Neuronal stem cell (in vitro differentiated cells): ENCODE measurements at regions not wholly inside any gene's neighbourhood (a gene's known extent, or its start where the extent isn't known, plus 50 kb on each side); places are given as distances from the start of the nearest gene placed in this dataset.

Source experiments
- DNase-seq: peaks from one replicate; pipeline ENCODE4 v3.0.0-alpha.2; 2013; ENCODE audit warnings: low spot score
- H2AFZ ChIP-seq: one replicate; pipeline ENCODE4 v1.6.1; 2013; ENCODE audit warnings: mild to moderate bottlenecking, low read length, inconsistent platforms
- H2AK5ac ChIP-seq: 2 replicates; pipeline ENCODE4 v1.6.1; 2013; ENCODE audit warnings: low read depth, mild to moderate bottlenecking, inconsistent platforms, low read length, moderate library complexity, mixed read lengths
- H2BK120ac ChIP-seq: 2 replicates; pipeline ENCODE4 v1.6.1; 2013; ENCODE audit warnings: low read depth, mild to moderate bottlenecking, inconsistent platforms, low read length, moderate library complexity, mixed read lengths
- H2BK12ac ChIP-seq: one replicate; pipeline ENCODE4 v1.6.1; 2013; ENCODE audit warnings: low read length, inconsistent platforms
- H2BK15ac ChIP-seq: 2 replicates; pipeline ENCODE4 v1.6.1; 2013; ENCODE audit warnings: mild to moderate bottlenecking, low read length, inconsistent platforms, mixed read lengths
- H2BK5ac ChIP-seq: one replicate; pipeline ENCODE4 v1.6.1; 2013; ENCODE audit warnings: inconsistent platforms, mild to moderate bottlenecking, low read length, moderate library complexity
- H3K14ac ChIP-seq: one replicate; pipeline ENCODE4 v1.6.1; 2013; ENCODE audit warnings: low read length, inconsistent platforms
- H3K18ac ChIP-seq: 2 replicates; pipeline ENCODE4 v1.6.1; 2013; ENCODE audit warnings: low read length, inconsistent platforms
- H3K23ac ChIP-seq: 2 replicates; pipeline ENCODE4 v1.6.1; 2013; ENCODE audit warnings: low read depth, mild to moderate bottlenecking, mixed read lengths, low read length, inconsistent platforms; ENCODE audit not compliant: poor library complexity
- H3K27ac ChIP-seq: replicated peaks from 3 replicates; pipeline ENCODE4 v1.5.1; 2013; ENCODE audit warnings: low read length, inconsistent platforms
- H3K27me3 ChIP-seq, 3 experiments: 2 replicates each; pipeline ENCODE4 v1.6.1; 2013; ENCODE audit warnings: low read length in 3 of 3, mild to moderate bottlenecking in 2 of 3, inconsistent platforms in 1 of 3, low read depth in 1 of 3, mixed read lengths in 1 of 3, moderate library complexity in 1 of 3; ENCODE audit not compliant: control insufficient read depth in 3 of 3, insufficient read depth in 3 of 3
- H3K36me3 ChIP-seq, 2 donors: replicated peaks in 1 of 2; 2 replicates each; pipeline ENCODE4 v1.6.1; 2013; ENCODE audit warnings: low read length in 2 of 2; ENCODE audit not compliant: control insufficient read depth in 2 of 2, insufficient read depth in 2 of 2
- H3K4ac ChIP-seq: 2 replicates; pipeline ENCODE4 v1.6.1; 2013; ENCODE audit warnings: inconsistent platforms, mild to moderate bottlenecking, low read length, moderate library complexity
- H3K4me1 ChIP-seq, 2 donors: 1 replicate in 1 of 2; 2 replicates in 1 of 2; pipeline ENCODE4 v1.6.1; 2013; ENCODE audit warnings: low read length in 2 of 2, low read depth in 1 of 2; ENCODE audit not compliant: control insufficient read depth in 2 of 2, insufficient read depth in 1 of 2
- H3K4me2 ChIP-seq: one replicate; pipeline ENCODE4 v1.6.1; 2013; ENCODE audit warnings: mild to moderate bottlenecking, low read length, inconsistent platforms; ENCODE audit not compliant: insufficient read depth, poor library complexity, severe bottlenecking
- H3K4me3 ChIP-seq, 2 donors: 2 replicates each; pipeline ENCODE4 v1.5.1; 2013; ENCODE audit warnings: low read length in 2 of 2, mild to moderate bottlenecking in 2 of 2, inconsistent platforms in 1 of 2, moderate library complexity in 1 of 2
- H3K79me1 ChIP-seq: one replicate; pipeline ENCODE4 v1.6.1; 2013; ENCODE audit warnings: low read depth, mild to moderate bottlenecking, inconsistent platforms, low read length, moderate library complexity
- H3K9ac ChIP-seq: one replicate; pipeline ENCODE4 v1.6.1; 2013; ENCODE audit warnings: mild to moderate bottlenecking, low read depth, low read length, inconsistent platforms; ENCODE audit not compliant: poor library complexity
- H3K9me3 ChIP-seq, 2 donors: replicated peaks in 1 of 2; 2 replicates each; pipeline versions ENCODE3 to v1.6.1; 2013; ENCODE audit warnings: low read length in 2 of 2, mild to moderate bottlenecking in 2 of 2, inconsistent platforms in 1 of 2, low read depth in 1 of 2, mixed read lengths in 1 of 2, moderate library complexity in 1 of 2; ENCODE audit not compliant: control insufficient read depth in 2 of 2, insufficient read depth in 1 of 2
- H4K8ac ChIP-seq: one replicate; pipeline ENCODE4 v1.6.1; 2013; ENCODE audit warnings: low read depth, mild to moderate bottlenecking, inconsistent platforms, low read length, moderate library complexity
- H4K91ac ChIP-seq: one replicate; pipeline ENCODE4 v1.6.1; 2013; ENCODE audit warnings: low read length, low read depth, mild to moderate bottlenecking, inconsistent platforms; ENCODE audit not compliant: poor library complexity
- WGBS, 2 donors: extraction: QIAGEN DNeasy Blood & Tissue Kit; methylation state at CpG; one replicate each; pipeline ENCODE4 v1.1.7; 2013; ENCODE audit warnings: missing lambda C conversion rate in 2 of 2, mixed read lengths in 1 of 2; ENCODE audit not compliant: insufficient read length in 2 of 2, insufficient replicate concordance in 1 of 2; ENCODE audit errors: extremely low coverage in 2 of 2; 5-methylcytosine and 5-hydroxymethylcytosine counted together

- Histone ChIP-seq H3K23ac (no peak overlapping the region), H2BK5ac (no peak overlapping the region), H3K9me3 (peaks cover 0 to 3% of the 10 kb centered on the region in 2 donors), H3K27me3 (no peaks in the 10 kb centered on the region), H3K4me3 (no peak overlapping the region), H4K91ac (no peak overlapping the region), H3K27ac (no peak overlapping the region), H2AFZ (no peak overlapping the region), H4K8ac (no peak overlapping the region), H3K4me1 (no peaks in the 10 kb centered on the region), H3K14ac (no peak overlapping the region), H3K4me2 (no peak overlapping the region), H2BK12ac (no peak overlapping the region), H2BK15ac (no peak overlapping the region), H3K4ac (no peak overlapping the region), H3K36me3 (no peaks in the 10 kb centered on the region), H2BK120ac (no peak overlapping the region), H2AK5ac (no peak overlapping the region), H3K79me1 (no peaks in the 10 kb centered on the region), H3K18ac (no peak overlapping the region), H3K9ac (no peak overlapping the region)
- DNase-seq = no peak
- no CpG with 5 or more reads among the region's 2 CpGs for WGBS, 2 donors
Observed at GRCh38 chr9:75775166-75775565, 115.3 kb upstream of the PCSK5 start.

GRCh38 chr9:75775966-75776691 is 114.3 kb upstream of the PCSK5 start:
- Histone ChIP-seq H2BK120ac (no peak overlapping the region), H4K91ac (no peak overlapping the region)
- no CpG with 5 or more reads among the region's 1 CpG for WGBS, 2 donors

GRCh38 chr9:75780185-75780584 is 110.3 kb upstream of the PCSK5 start:
- Histone ChIP-seq H3K4me2 (no peak overlapping the region), H3K9ac (no peak overlapping the region), H2BK120ac (no peak overlapping the region), H3K18ac (no peak overlapping the region), H3K14ac (no peak overlapping the region), H2AFZ (no peak overlapping the region), H4K91ac (no peak overlapping the region), H2BK12ac (no peak overlapping the region), H4K8ac (no peak overlapping the region), H3K27ac (no peak overlapping the region), H2BK5ac (no peak overlapping the region), H3K9me3 (peaks cover 0 to 1% of the 10 kb centered on the region in 2 donors), H2BK15ac (no peak overlapping the region), H3K4me3 (no peak overlapping the region), H3K23ac (no peak overlapping the region), H2AK5ac (no peak overlapping the region), H3K4me1 (no peaks in the 10 kb centered on the region), H3K79me1 (no peaks in the 10 kb centered on the region), H3K36me3 (no peaks in the 10 kb centered on the region), H3K4ac (no peak overlapping the region), H3K27me3 (no peaks in the 10 kb centered on the region)
- DNase-seq = no peak
- WGBS, 2 donors = no CpG with 5 or more reads among the region's 1 CpG

More at GRCh38 chr9:75775966-75776691, 114.3 kb upstream of the PCSK5 start:
- DNase-seq = no peak
- Histone ChIP-seq H3K18ac (no peak overlapping the region), H3K14ac (no peak overlapping the region), H3K4me2 (no peak overlapping the region), H2BK5ac (no peak overlapping the region), H2AK5ac (no peak overlapping the region), H3K36me3 (no peaks in the 10 kb centered on the region), H3K4me3 (no peak overlapping the region), H3K27me3 (no peaks in the 10 kb centered on the region), H4K8ac (no peak overlapping the region), H3K23ac (no peak overlapping the region), H2BK12ac (no peak overlapping the region), H2BK15ac (no peak overlapping the region), H3K9ac (no peak overlapping the region), H2AFZ (no peak overlapping the region), H3K4ac (no peak overlapping the region), H3K4me1 (no peaks in the 10 kb centered on the region), H3K79me1 (no peaks in the 10 kb centered on the region), H3K9me3 (peaks cover 0 to 3% of the 10 kb centered on the region in 2 donors), H3K27ac (no peak overlapping the region)

GRCh38 chr9:75788006-75788634 is 102.4 kb upstream of the PCSK5 start:
- no peak overlapping the region for H3K18ac ChIP-seq
- H3K9ac ChIP-seq = no peak overlapping the region
- no peak overlapping the region for H2AFZ ChIP-seq
- no peaks in the 10 kb centered on the region for H3K9me3 ChIP-seq
- H2BK120ac ChIP-seq = no peak overlapping the region
- H2AK5ac ChIP-seq = no peak overlapping the region
- H3K4me3 ChIP-seq = no peak overlapping the region
- no peaks in the 10 kb centered on the region for H3K36me3 ChIP-seq
- H3K23ac ChIP-seq = no peak overlapping the region
- H4K91ac ChIP-seq = no peak overlapping the region
- H3K4me2 ChIP-seq = no peak overlapping the region
- no peaks in the 10 kb centered on the region for H3K27me3 ChIP-seq
- no peak overlapping the region for H3K4ac ChIP-seq
- no peak overlapping the region for H2BK5ac ChIP-seq
- H3K4me1 ChIP-seq = no peaks in the 10 kb centered on the region
- H3K14ac ChIP-seq = no peak overlapping the region
- WGBS, 2 donors = no CpG with 5 or more reads among the region's 3 CpGs
- H3K79me1 ChIP-seq = no peaks in the 10 kb centered on the region
- H4K8ac ChIP-seq = no peak overlapping the region
- no peak overlapping the region for H3K27ac ChIP-seq
- DNase-seq = no peak
- H2BK15ac ChIP-seq = no peak overlapping the region
- no peak overlapping the region for H2BK12ac ChIP-seq
